Naive B cell (primary cell): ENCODE measurements at regions not wholly inside any gene's neighbourhood (a gene's known extent, or its start where the extent isn't known, plus 50 kb on each side); places are given as distances from the start of the nearest gene placed in this dataset.
A peak's percentile ranks its signal among the peaks of the same experiment; 100 is the strongest.

Experiments
- ATAC-seq, 2 donors: fragments of 150-1000 bp; cut with Tn5 transposase; 2 replicates each; pipeline ENCODE4 v1.10.0; 2021; ENCODE audit warnings: low read depth in 2 of 2, mild to moderate bottlenecking in 2 of 2, moderate library complexity in 2 of 2
- DNase-seq: peaks from one replicate; pipeline ENCODE4 v3.0.0; 2022
- H3K27ac Mint-ChIP-seq, 6 donors: one replicate each; pipeline ENCODE4 v1.8.0; 2020 to 2022; ENCODE audit warnings: mild to moderate bottlenecking in 6 of 6, mixed read lengths in 6 of 6, moderate library complexity in 5 of 6, inconsistent platforms in 2 of 6
- H3K27me3 Mint-ChIP-seq, 3 donors: one replicate each; pipeline ENCODE4 v1.8.0; 2021 to 2022; ENCODE audit warnings: mixed read lengths in 3 of 3, mild to moderate bottlenecking in 1 of 3
- H3K36me3 Mint-ChIP-seq, 2 donors: one replicate each; pipeline ENCODE4 v1.8.0; 2020 to 2022; ENCODE audit warnings: mixed read lengths in 2 of 2, inconsistent platforms in 1 of 2, mild to moderate bottlenecking in 1 of 2
- H3K4me1 Mint-ChIP-seq, 3 donors: one replicate each; pipeline ENCODE4 v1.8.0; 2020 to 2022; ENCODE audit warnings: mixed read lengths in 3 of 3, inconsistent platforms in 1 of 3, mild to moderate bottlenecking in 1 of 3, moderate library complexity in 1 of 3
- H3K4me3 Mint-ChIP-seq, 8 donors: one replicate each; pipeline ENCODE4 v1.8.0; 2020 to 2022; ENCODE audit warnings: mild to moderate bottlenecking in 8 of 8, mixed read lengths in 8 of 8, moderate library complexity in 8 of 8, inconsistent platforms in 2 of 8
- H3K9me3 Mint-ChIP-seq, 7 donors: one replicate each; pipeline ENCODE4 v1.8.0; 2020 to 2022; ENCODE audit warnings: mixed read lengths in 7 of 7, mild to moderate bottlenecking in 5 of 7, inconsistent platforms in 2 of 7, moderate library complexity in 1 of 7

- no peaks in the 10 kb centered on the region for H3K4me1 Mint-ChIP-seq
- no peaks in the 10 kb centered on the region for H3K36me3 Mint-ChIP-seq
- ATAC-seq (no peak), DNase-seq (no peak)
- H3K27ac Mint-ChIP-seq, result no peak overlapping the region
- no peak overlapping the region for H3K4me3 Mint-ChIP-seq
- H3K27me3 Mint-ChIP-seq, result peaks cover 0 to 15% (median 0%) of the 10 kb centered on the region in 3 donors
- H3K9me3 Mint-ChIP-seq, result peaks cover 0 to 4% (median 0%) of the 10 kb centered on the region in 7 donors
Measured at GRCh38 chr6:167392631-167393316, 67.9 kb downstream of the TTLL2 start.

- Mint-ChIP-seq H3K27me3 (peaks cover 0 to 15% (median 0%) of the 10 kb centered on the region in 3 donors), H3K27ac (no peak overlapping the region)
Measured at GRCh38 chr6:167393731-167394130, 68.8 kb downstream of the TTLL2 start.

GRCh38 chr6:167394339-167394738 lies 69.5 kb downstream of the TTLL2 start:
- Mint-ChIP-seq H3K27ac (no peak overlapping the region), H3K9me3 (no peaks in the 10 kb centered on the region), H3K4me1 (no peaks in the 10 kb centered on the region), H3K36me3 (no peaks in the 10 kb centered on the region), H3K27me3 (peaks cover 0 to 15% (median 0%) of the 10 kb centered on the region in 3 donors), H3K4me3 (no peak overlapping the region)
- no peak for DNase-seq
- ATAC-seq, result no peak

More at GRCh38 chr6:167393731-167394130, 68.8 kb downstream of the TTLL2 start:
- Mint-ChIP-seq H3K36me3 (no peaks in the 10 kb centered on the region), H3K9me3 (no peaks in the 10 kb centered on the region), H3K4me1 (no peaks in the 10 kb centered on the region), H3K4me3 (no peak overlapping the region)
- ATAC-seq (no peak), DNase-seq (no peak)

GRCh38 chr6:167394820-167395219 lies 69.9 kb downstream of the TTLL2 start:
- Mint-ChIP-seq H3K27me3 (peaks cover 1 to 15% (median 4%) of the 10 kb centered on the region in 3 donors), H3K27ac (peak overlapping the region in 1 of 6 donors; percentile 74), H3K9me3 (no peaks in the 10 kb centered on the region), H3K4me3 (no peak overlapping the region), H3K4me1 (no peaks in the 10 kb centered on the region), H3K36me3 (no peaks in the 10 kb centered on the region)
- DNase-seq, result no peak
- no peak for ATAC-seq

GRCh38 chr6:167396068-167396658 lies 71.3 kb downstream of the TTLL2 start:
- no peaks in the 10 kb centered on the region for H3K9me3 Mint-ChIP-seq
- H3K4me3 Mint-ChIP-seq, result no peak overlapping the region
- H3K27me3 Mint-ChIP-seq, result peaks cover 5 to 15% (median 9%) of the 10 kb centered on the region in 3 donors
- H3K4me1 Mint-ChIP-seq, result no peaks in the 10 kb centered on the region
- DNase-seq (no peak), ATAC-seq (no peak)
- no peak overlapping the region for H3K27ac Mint-ChIP-seq
- no peaks in the 10 kb centered on the region for H3K36me3 Mint-ChIP-seq

- DNase-seq, result no peak
- H3K9me3 Mint-ChIP-seq, result peaks cover 0 to 1% (median 0%) of the 10 kb centered on the region in 7 donors
- H3K27ac Mint-ChIP-seq, result no peak overlapping the region
- ATAC-seq, result no peak
- peaks cover 5 to 15% (median 9%) of the 10 kb centered on the region in 3 donors for H3K27me3 Mint-ChIP-seq
- no peaks in the 10 kb centered on the region for H3K36me3 Mint-ChIP-seq
- H3K4me1 Mint-ChIP-seq, result no peaks in the 10 kb centered on the region
- H3K4me3 Mint-ChIP-seq, result no peak overlapping the region
Measured at GRCh38 chr6:167396659-167397490, 72.0 kb downstream of the TTLL2 start.

GRCh38 chr6:167397712-167398111 lies 72.8 kb downstream of the TTLL2 start:
- Mint-ChIP-seq H3K4me3 (no peak overlapping the region), H3K36me3 (no peaks in the 10 kb centered on the region), H3K27me3 (peaks cover 5 to 15% (median 9%) of the 10 kb centered on the region in 3 donors), H3K4me1 (no peaks in the 10 kb centered on the region), H3K9me3 (peaks cover 0 to 2% (median 0%) of the 10 kb centered on the region in 7 donors), H3K27ac (no peak overlapping the region)
- ATAC-seq (no peak), DNase-seq (no peak)

GRCh38 chr6:167398214-167399050 lies 73.5 kb downstream of the TTLL2 start:
- no peak for ATAC-seq
- H3K36me3 Mint-ChIP-seq, result no peaks in the 10 kb centered on the region
- H3K9me3 Mint-ChIP-seq, result peaks cover 0 to 2% (median 0%) of the 10 kb centered on the region in 7 donors
- DNase-seq, result no peak
- H3K27ac Mint-ChIP-seq, result peak overlapping the region in 1 of 6 donors; percentile 54
- no peak overlapping the region for H3K4me3 Mint-ChIP-seq
- peaks cover 5 to 15% (median 11%) of the 10 kb centered on the region in 3 donors for H3K27me3 Mint-ChIP-seq
- H3K4me1 Mint-ChIP-seq, result no peaks in the 10 kb centered on the region

GRCh38 chr6:167399051-167399387 lies 74.1 kb downstream of the TTLL2 start:
- no peaks in the 10 kb centered on the region for H3K36me3 Mint-ChIP-seq
- peaks cover 9 to 17% (median 12%) of the 10 kb centered on the region in 3 donors for H3K27me3 Mint-ChIP-seq
- DNase-seq (no peak), ATAC-seq (no peak)
- H3K4me1 Mint-ChIP-seq, result no peaks in the 10 kb centered on the region
- peaks cover 0 to 2% (median 0%) of the 10 kb centered on the region in 7 donors for H3K9me3 Mint-ChIP-seq
- H3K27ac Mint-ChIP-seq, result no peak overlapping the region
- H3K4me3 Mint-ChIP-seq, result no peak overlapping the region

GRCh38 chr6:167399599-167399998 lies 74.7 kb downstream of the TTLL2 start:
- no peak for DNase-seq
- H3K27ac Mint-ChIP-seq, result no peak overlapping the region
- no peaks in the 10 kb centered on the region for H3K36me3 Mint-ChIP-seq
- no peaks in the 10 kb centered on the region for H3K4me1 Mint-ChIP-seq
- no peak overlapping the region for H3K4me3 Mint-ChIP-seq
- H3K27me3 Mint-ChIP-seq, result peaks cover 8 to 22% (median 9%) of the 10 kb centered on the region in 3 donors
- peaks cover 0 to 2% (median 0%) of the 10 kb centered on the region in 7 donors for H3K9me3 Mint-ChIP-seq
- no peak for ATAC-seq

GRCh38 chr6:167400482-167401138 lies 75.7 kb downstream of the TTLL2 start:
- H3K36me3 Mint-ChIP-seq, result no peaks in the 10 kb centered on the region
- DNase-seq (no peak), ATAC-seq (no peak)
- peaks cover 0 to 2% (median 0%) of the 10 kb centered on the region in 7 donors for H3K9me3 Mint-ChIP-seq
- H3K27ac Mint-ChIP-seq, result no peak overlapping the region
- peaks cover 10 to 33% (median 11%) of the 10 kb centered on the region in 3 donors for H3K27me3 Mint-ChIP-seq
- no peak overlapping the region for H3K4me3 Mint-ChIP-seq
- H3K4me1 Mint-ChIP-seq, result no peaks in the 10 kb centered on the region

GRCh38 chr6:167401525-167402194 lies 76.8 kb downstream of the TTLL2 start:
- H3K27ac Mint-ChIP-seq, result no peak overlapping the region

More at GRCh38 chr6:167401525-167402194, 76.8 kb downstream of the TTLL2 start:
- Mint-ChIP-seq H3K4me3 (no peak overlapping the region), H3K4me1 (no peaks in the 10 kb centered on the region), H3K27me3 (peaks cover 14 to 39% (median 15%) of the 10 kb centered on the region in 3 donors), H3K36me3 (no peaks in the 10 kb centered on the region), H3K9me3 (peaks cover 0 to 2% (median 0%) of the 10 kb centered on the region in 7 donors)
- ATAC-seq (no peak), DNase-seq (no peak)
